ENCODE measurements at regions not wholly inside any gene's neighbourhood (a gene's known extent, or its start where the extent isn't known, plus 50 kb on each side); places are given as distances from the start of the nearest gene placed in this dataset.

DNA sequence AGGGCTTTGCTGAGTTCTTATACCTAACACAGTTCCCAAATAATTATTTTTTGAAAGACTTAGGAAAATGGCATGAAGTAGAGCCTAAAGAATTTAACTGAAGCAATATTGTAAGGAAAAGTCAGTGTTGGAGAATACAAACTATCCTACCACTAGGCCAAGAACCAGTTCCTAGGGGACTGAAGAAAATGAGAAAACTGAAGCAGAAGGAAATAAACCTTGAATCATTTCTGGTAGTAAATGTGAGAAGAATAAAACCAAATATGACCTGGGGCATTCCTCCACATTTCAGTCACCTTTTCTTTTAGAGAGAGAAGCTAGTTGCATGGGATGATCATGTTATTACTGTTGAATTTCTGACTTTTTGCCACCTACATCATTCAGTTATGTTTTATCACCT, 1393.9 kb upstream of the C9orf72 start:
- TF ChIP-seq, protein P1, sequence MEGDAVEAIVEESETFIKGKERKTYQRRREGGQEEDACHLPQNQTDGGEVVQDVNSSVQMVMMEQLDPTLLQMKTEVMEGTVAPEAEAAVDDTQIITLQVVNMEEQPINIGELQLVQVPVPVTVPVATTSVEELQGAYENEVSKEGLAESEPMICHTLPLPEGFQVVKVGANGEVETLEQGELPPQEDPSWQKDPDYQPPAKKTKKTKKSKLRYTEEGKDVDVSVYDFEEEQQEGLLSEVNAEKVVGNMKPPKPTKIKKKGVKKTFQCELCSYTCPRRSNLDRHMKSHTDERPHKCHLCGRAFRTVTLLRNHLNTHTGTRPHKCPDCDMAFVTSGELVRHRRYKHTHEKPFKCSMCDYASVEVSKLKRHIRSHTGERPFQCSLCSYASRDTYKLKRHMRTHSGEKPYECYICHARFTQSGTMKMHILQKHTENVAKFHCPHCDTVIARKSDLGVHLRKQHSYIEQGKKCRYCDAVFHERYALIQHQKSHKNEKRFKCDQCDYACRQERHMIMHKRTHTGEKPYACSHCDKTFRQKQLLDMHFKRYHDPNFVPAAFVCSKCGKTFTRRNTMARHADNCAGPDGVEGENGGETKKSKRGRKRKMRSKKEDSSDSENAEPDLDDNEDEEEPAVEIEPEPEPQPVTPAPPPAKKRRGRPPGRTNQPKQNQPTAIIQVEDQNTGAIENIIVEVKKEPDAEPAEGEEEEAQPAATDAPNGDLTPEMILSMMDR (IDR thresholded peaks at IDR 0.05) = no peak
- no peak for TF ChIP-seq POLR2A (IDR thresholded peaks at IDR 0.05)
